DND-41 (cell line): ENCODE measurements at regions not wholly inside any gene's neighbourhood (a gene's known extent, or its start where the extent isn't known, plus 50 kb on each side); places are given as distances from the start of the nearest gene placed in this dataset.

Experiments used
- ATAC-seq: fragments of 200-7000 bp; cut with Tn5 transposase; 3 replicates; pipeline ENCODE4 v1.9.1; 2021; ENCODE audit warnings: low read depth; ENCODE audit not compliant: insufficient read depth
- DNase-seq: peaks from one replicate; pipeline ENCODE4 v3.0.0-alpha.2; 2020
- H2AFZ ChIP-seq: 2 replicates; pipeline ENCODE4 v1.6.0; 2012; ENCODE audit warnings: low read depth, low read length
- H3K27ac ChIP-seq: 2 replicates; pipeline ENCODE4 v1.5.1; 2012; ENCODE audit warnings: low read length, inconsistent platforms
- H3K27me3 ChIP-seq: fragments of 200-600 bp; sonication (generic); 2 replicates; pipeline ENCODE4 v1.6.0; 2012; ENCODE audit warnings: low read length, mild to moderate bottlenecking, inconsistent platforms; ENCODE audit not compliant: insufficient read depth, poor library complexity
- H3K36me3 ChIP-seq: 2 replicates; pipeline ENCODE4 v1.5.1; 2012; ENCODE audit warnings: low read length, inconsistent platforms; ENCODE audit not compliant: insufficient read depth
- H3K4me1 ChIP-seq: 2 replicates; pipeline ENCODE4 v1.5.1; 2012; ENCODE audit warnings: mild to moderate bottlenecking, low read length; ENCODE audit not compliant: insufficient read depth
- H3K4me2 ChIP-seq: 2 replicates; pipeline ENCODE4 v1.6.0; 2012; ENCODE audit warnings: mild to moderate bottlenecking, moderate library complexity, low read length, inconsistent platforms; ENCODE audit not compliant: insufficient read depth
- H3K4me3 ChIP-seq, 2 experiments: fragments of 200-600 bp in 1 of 2; shearing (Covaris generic) in 1 of 2; 2 replicates each; pipeline ENCODE4 v1.5.1; 2012 to 2016; ENCODE audit warnings: inconsistent platforms in 2 of 2, low read length in 2 of 2, mild to moderate bottlenecking in 2 of 2, low read depth in 1 of 2, moderate library complexity in 1 of 2
- H3K79me2 ChIP-seq: 2 replicates; pipeline ENCODE4 v1.6.0; 2012; ENCODE audit warnings: low read length, inconsistent platforms; ENCODE audit not compliant: insufficient read depth
- H3K9ac ChIP-seq: 2 replicates; pipeline ENCODE4 v1.6.0; 2012; ENCODE audit warnings: low read depth, mild to moderate bottlenecking, inconsistent platforms, low read length, moderate library complexity
- H3K9me3 ChIP-seq: 2 replicates; pipeline ENCODE4 v1.5.1; 2012; ENCODE audit warnings: low read length, moderate library complexity, mild to moderate bottlenecking, inconsistent platforms; ENCODE audit not compliant: insufficient read depth, severe bottlenecking
- H4K20me1 ChIP-seq: 2 replicates; pipeline ENCODE4 v1.6.0; 2012; ENCODE audit warnings: low read length; ENCODE audit not compliant: insufficient read depth
- CTCF ChIP-seq: IDR thresholded peaks from 2 replicates; pipeline ENCODE4 v1.5.1; 2012; ENCODE audit warnings: borderline replicate concordance, low read length, moderate library complexity, mild to moderate bottlenecking; ENCODE audit not compliant: poor library complexity, severe bottlenecking; ENCODE audit errors: extremely low read depth
- EZH2 ChIP-seq: IDR thresholded peaks from 3 replicates; pipeline ENCODE4 v1.6.1; 2012; ENCODE audit warnings: borderline replicate concordance, low read depth, mild to moderate bottlenecking, moderate library complexity, low read length, inconsistent platforms; ENCODE audit not compliant: severe bottlenecking

- H3K27me3 ChIP-seq: no peaks in the 10 kb centered on the region
- H3K36me3 ChIP-seq: no peaks in the 10 kb centered on the region
- no peaks in the 10 kb centered on the region for H4K20me1 ChIP-seq
- no peak overlapping the region for H3K4me3 ChIP-seq
- H3K9me3 ChIP-seq: no peaks in the 10 kb centered on the region
- no peak for TF ChIP-seq CTCF
- no peak for TF ChIP-seq EZH2
- H3K79me2 ChIP-seq: no peaks in the 10 kb centered on the region
- no peaks in the 10 kb centered on the region for H3K4me1 ChIP-seq
- ATAC-seq: no peak
- no peak for DNase-seq
- no peak overlapping the region for H3K27ac ChIP-seq
- H2AFZ ChIP-seq: no peak overlapping the region
- H3K4me2 ChIP-seq: no peak overlapping the region
- H3K9ac ChIP-seq: no peak overlapping the region
Measured at GRCh38 chr1:56079391-56079790, 500.0 kb downstream of the PLPP3 start.

GRCh38 chr1:56077206-56077605 is 502.2 kb downstream of the PLPP3 start:
- Histone ChIP-seq H3K79me2 (no peaks in the 10 kb centered on the region), H3K27ac (no peak overlapping the region), H2AFZ (no peak overlapping the region), H3K27me3 (no peaks in the 10 kb centered on the region), H3K36me3 (no peaks in the 10 kb centered on the region), H3K9ac (no peak overlapping the region), H3K4me1 (no peaks in the 10 kb centered on the region), H3K4me3 (no peak overlapping the region), H4K20me1 (no peaks in the 10 kb centered on the region), H3K4me2 (no peak overlapping the region), H3K9me3 (no peaks in the 10 kb centered on the region)
- DNase-seq (no peak), ATAC-seq (no peak)
- TF ChIP-seq EZH2 (no peak), CTCF (no peak)

GRCh38 chr1:56074007-56074651 is 505.2 kb downstream of the PLPP3 start:
- no peak for TF ChIP-seq CTCF
- TF ChIP-seq EZH2: no peak
- no peaks in the 10 kb centered on the region for H3K27me3 ChIP-seq
- no peak overlapping the region for H3K27ac ChIP-seq
- no peak overlapping the region for H3K9ac ChIP-seq
- H3K9me3 ChIP-seq: no peaks in the 10 kb centered on the region
- no peaks in the 10 kb centered on the region for H3K4me1 ChIP-seq
- no peaks in the 10 kb centered on the region for H3K79me2 ChIP-seq
- no peak overlapping the region for H3K4me3 ChIP-seq
- H3K4me2 ChIP-seq: no peak overlapping the region
- H3K36me3 ChIP-seq: no peaks in the 10 kb centered on the region
- H2AFZ ChIP-seq: no peak overlapping the region
- ATAC-seq (no peak), DNase-seq (no peak)
- H4K20me1 ChIP-seq: no peaks in the 10 kb centered on the region

GRCh38 chr1:56073614-56074006 is 505.8 kb downstream of the PLPP3 start:
- Histone ChIP-seq H3K4me1 (no peaks in the 10 kb centered on the region), H3K4me2 (no peak overlapping the region), H3K27me3 (no peaks in the 10 kb centered on the region), H3K27ac (no peak overlapping the region), H3K79me2 (no peaks in the 10 kb centered on the region), H3K9ac (no peak overlapping the region), H3K36me3 (no peaks in the 10 kb centered on the region), H3K9me3 (no peaks in the 10 kb centered on the region), H2AFZ (no peak overlapping the region), H3K4me3 (no peak overlapping the region), H4K20me1 (no peaks in the 10 kb centered on the region)
- no peak for DNase-seq
- no peak for ATAC-seq
- TF ChIP-seq CTCF (no peak), EZH2 (no peak)
